Ascending aorta (tissue), 2 donors: ENCODE measurements at regions not wholly inside any gene's neighbourhood (a gene's known extent, or its start where the extent isn't known, plus 50 kb on each side); places are given as distances from the start of the nearest gene placed in this dataset.

Experiments used
- DNase-seq, 2 donors: peaks; one replicate each; pipeline ENCODE4 v3.0.0-alpha.2; 2019; ENCODE audit warnings: low spot score in 2 of 2
- H3K27ac ChIP-seq, 2 donors: fragments of 200-600 bp; sonication (generic); one replicate each; pipeline ENCODE4 v1.5.1; 2016 to 2017; ENCODE audit warnings: mild to moderate bottlenecking in 1 of 2
- H3K27me3 ChIP-seq: fragments of 200-600 bp; sonication (generic); one replicate; pipeline ENCODE4 v1.5.1; 2017
- H3K36me3 ChIP-seq, 2 donors: fragments of 200-600 bp; sonication (generic); one replicate each; pipeline ENCODE4 v1.5.1; 2016
- H3K4me1 ChIP-seq, 2 donors: fragments of 200-600 bp; sonication (generic); one replicate each; pipeline ENCODE4 v1.5.1; 2016 to 2017; ENCODE audit warnings: mild to moderate bottlenecking in 1 of 2
- H3K4me3 ChIP-seq, 2 donors: fragments of 200-600 bp; sonication (generic); one replicate each; pipeline ENCODE4 v1.5.1; 2016 to 2017; ENCODE audit warnings: mild to moderate bottlenecking in 1 of 2
- H3K9me3 ChIP-seq, 2 donors: fragments of 200-600 bp; sonication (generic); one replicate each; pipeline ENCODE4 v1.5.1; 2016
- CTCF ChIP-seq, 3 experiments: fragments of 200-600 bp in 2 of 3; fragments of 450-650 bp in 1 of 3; sonication (generic) in 2 of 3; IDR thresholded peaks; one replicate each; pipeline ENCODE4 v1.5.1; 2016 to 2019; ENCODE audit warnings: antibody characterized with exemption in 3 of 3, mild to moderate bottlenecking in 1 of 3, moderate library complexity in 1 of 3
- intact Hi-C: fragments of 100-400 bp; cut with DNase I; formaldehyde crosslinking; loops from one replicate; pipeline ENCODE4 v1.15.1; 2023

- Histone ChIP-seq H3K27ac (no peak overlapping the region), H3K27me3 (no peaks in the 10 kb centered on the region), H3K4me3 (no peak overlapping the region), H3K36me3 (no peaks in the 10 kb centered on the region), H3K4me1 (peaks cover 0 to 5% of the 10 kb centered on the region in 2 donors), H3K9me3 (no peaks in the 10 kb centered on the region)
- intact Hi-C loops, result loop anchor here (10.0 kb wide), 1 partner anchor 350 kb away; no protein-coding TSS in a partner anchor
- no peak for TF ChIP-seq CTCF (IDR thresholded peaks at IDR 0.05)
- no peak for DNase-seq
Measured at GRCh38 chr20:4605166-4605565, 81.1 kb upstream of the PRNP start.

- H3K27me3 ChIP-seq, result no peaks in the 10 kb centered on the region
- H3K27ac ChIP-seq, result no peak overlapping the region
- no peak for DNase-seq
- no peaks in the 10 kb centered on the region for H3K36me3 ChIP-seq
- H3K4me1 ChIP-seq, result peaks cover 0 to 5% of the 10 kb centered on the region in 2 donors
- H3K9me3 ChIP-seq, result no peaks in the 10 kb centered on the region
- intact Hi-C loops, result loop anchor here (10.0 kb wide), 1 partner anchor 350 kb away; no protein-coding TSS in a partner anchor
- no peak for TF ChIP-seq CTCF (IDR thresholded peaks at IDR 0.05)
- no peak overlapping the region for H3K4me3 ChIP-seq
Measured at GRCh38 chr20:4604580-4604979, 81.7 kb upstream of the PRNP start.

- no peaks in the 10 kb centered on the region for H3K36me3 ChIP-seq
- TF ChIP-seq CTCF (IDR thresholded peaks at IDR 0.05), result no peak
- H3K27me3 ChIP-seq, result no peaks in the 10 kb centered on the region
- no peaks in the 10 kb centered on the region for H3K9me3 ChIP-seq
- peaks cover 0 to 5% of the 10 kb centered on the region in 2 donors for H3K4me1 ChIP-seq
- H3K27ac ChIP-seq, result no peak overlapping the region
- H3K4me3 ChIP-seq, result no peak overlapping the region
- intact Hi-C loops, result loop anchor here (10.0 kb wide), 1 partner anchor 351 kb away; no protein-coding TSS in a partner anchor
- DNase-seq, result no peak
Measured at GRCh38 chr20:4603724-4604123, 82.5 kb upstream of the PRNP start.

- H3K9me3 ChIP-seq, result no peaks in the 10 kb centered on the region
- H3K4me3 ChIP-seq, result no peak overlapping the region
- peaks cover 0 to 5% of the 10 kb centered on the region in 2 donors for H3K4me1 ChIP-seq
- no peaks in the 10 kb centered on the region for H3K27me3 ChIP-seq
- H3K36me3 ChIP-seq, result no peaks in the 10 kb centered on the region
- no peak overlapping the region for H3K27ac ChIP-seq
- TF ChIP-seq CTCF (IDR thresholded peaks at IDR 0.05), result no peak
- intact Hi-C loops, result loop anchor here (10.0 kb wide), 1 partner anchor 353 kb away; no protein-coding TSS in a partner anchor
- peak in 1 of 2 donors; percentile 28 for DNase-seq
Measured at GRCh38 chr20:4602297-4602631, 84.0 kb upstream of the PRNP start.

GRCh38 chr20:4601630-4602296, 84.5 kb upstream of the PRNP start:
- no peaks in the 10 kb centered on the region for H3K9me3 ChIP-seq
- no peak overlapping the region for H3K4me3 ChIP-seq
- H3K27me3 ChIP-seq, result no peaks in the 10 kb centered on the region
- no peak for TF ChIP-seq CTCF (IDR thresholded peaks at IDR 0.05)
- H3K27ac ChIP-seq, result no peak overlapping the region
- intact Hi-C loops, result loop anchor here (10.0 kb wide), 1 partner anchor 353 kb away; no protein-coding TSS in a partner anchor
- H3K4me1 ChIP-seq, result peaks cover 0 to 5% of the 10 kb centered on the region in 2 donors
- peak in 1 of 2 donors; percentile 63 for DNase-seq
- H3K36me3 ChIP-seq, result no peaks in the 10 kb centered on the region
